WTC11 (cell line): ENCODE measurements at regions not wholly inside any gene's neighbourhood (a gene's known extent, or its start where the extent isn't known, plus 50 kb on each side); places are given as distances from the start of the nearest gene placed in this dataset.
"Not testable (repeated sequence)": the region's sequence is repeated elsewhere in the genome, so short reads cannot be mapped to it uniquely, and the experiment has no call there.

Source experiments
- GABPB1 ChIP-seq: sonication (generic); formaldehyde crosslinking; IDR thresholded peaks from 2 replicates; pipeline ENCODE4 v1.8.1; 2023; ENCODE audit warnings: mild to moderate bottlenecking, missing genetic modification reagents
- TEAD4 ChIP-seq: sonication (generic); formaldehyde crosslinking; IDR thresholded peaks from 2 replicates; pipeline ENCODE4 v1.8.0; 2022; ENCODE audit warnings: mild to moderate bottlenecking, missing genetic modification reagents
- TF ChIP-seq, protein P1 (sequence below): sonication (generic); formaldehyde crosslinking; IDR thresholded peaks from 2 replicates; pipeline ENCODE4 v1.8.0; 2022; ENCODE audit warnings: mild to moderate bottlenecking, missing genetic modification reagents
- TF ChIP-seq, protein P2 (sequence below): fragments of 200-600 bp; IDR thresholded peaks from 2 replicates; pipeline ENCODE4 v1.8.0; 2022; ENCODE audit warnings: antibody characterized with exemption

DNA sequence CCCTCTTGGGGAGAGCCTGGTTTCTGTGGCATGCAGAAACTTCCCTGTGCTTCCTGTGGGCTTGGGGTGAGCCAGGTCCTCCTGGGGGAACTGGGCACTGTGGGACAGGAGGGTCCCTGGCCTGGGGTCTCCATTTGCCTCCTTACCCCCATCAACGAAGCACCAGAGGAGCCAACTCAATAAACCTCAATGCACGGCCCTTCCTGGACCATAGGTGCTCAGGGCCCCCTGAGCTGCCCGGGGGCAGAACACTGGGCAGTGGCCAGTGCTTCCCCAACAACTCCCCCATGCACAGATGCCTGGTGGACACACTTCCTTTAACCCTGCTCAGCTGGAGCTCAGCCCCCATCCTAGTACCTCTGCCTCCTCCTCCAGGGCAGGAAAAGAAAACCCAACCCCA, 214.7 kb downstream of the POTEG start:
- TF ChIP-seq, protein P1, sequence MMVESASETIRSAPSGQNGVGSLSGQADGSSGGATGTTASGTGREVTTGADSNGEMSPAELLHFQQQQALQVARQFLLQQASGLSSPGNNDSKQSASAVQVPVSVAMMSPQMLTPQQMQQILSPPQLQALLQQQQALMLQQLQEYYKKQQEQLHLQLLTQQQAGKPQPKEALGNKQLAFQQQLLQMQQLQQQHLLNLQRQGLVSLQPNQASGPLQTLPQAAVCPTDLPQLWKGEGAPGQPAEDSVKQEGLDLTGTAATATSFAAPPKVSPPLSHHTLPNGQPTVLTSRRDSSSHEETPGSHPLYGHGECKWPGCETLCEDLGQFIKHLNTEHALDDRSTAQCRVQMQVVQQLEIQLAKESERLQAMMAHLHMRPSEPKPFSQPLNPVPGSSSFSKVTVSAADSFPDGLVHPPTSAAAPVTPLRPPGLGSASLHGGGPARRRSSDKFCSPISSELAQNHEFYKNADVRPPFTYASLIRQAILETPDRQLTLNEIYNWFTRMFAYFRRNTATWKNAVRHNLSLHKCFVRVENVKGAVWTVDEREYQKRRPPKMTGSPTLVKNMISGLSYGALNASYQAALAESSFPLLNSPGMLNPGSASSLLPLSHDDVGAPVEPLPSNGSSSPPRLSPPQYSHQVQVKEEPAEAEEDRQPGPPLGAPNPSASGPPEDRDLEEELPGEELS (CRISPR knock-in tag) = not testable (repeated sequence)
- not testable (repeated sequence) for TF ChIP-seq GABPB1, TEAD4
- TF ChIP-seq, protein P2, sequence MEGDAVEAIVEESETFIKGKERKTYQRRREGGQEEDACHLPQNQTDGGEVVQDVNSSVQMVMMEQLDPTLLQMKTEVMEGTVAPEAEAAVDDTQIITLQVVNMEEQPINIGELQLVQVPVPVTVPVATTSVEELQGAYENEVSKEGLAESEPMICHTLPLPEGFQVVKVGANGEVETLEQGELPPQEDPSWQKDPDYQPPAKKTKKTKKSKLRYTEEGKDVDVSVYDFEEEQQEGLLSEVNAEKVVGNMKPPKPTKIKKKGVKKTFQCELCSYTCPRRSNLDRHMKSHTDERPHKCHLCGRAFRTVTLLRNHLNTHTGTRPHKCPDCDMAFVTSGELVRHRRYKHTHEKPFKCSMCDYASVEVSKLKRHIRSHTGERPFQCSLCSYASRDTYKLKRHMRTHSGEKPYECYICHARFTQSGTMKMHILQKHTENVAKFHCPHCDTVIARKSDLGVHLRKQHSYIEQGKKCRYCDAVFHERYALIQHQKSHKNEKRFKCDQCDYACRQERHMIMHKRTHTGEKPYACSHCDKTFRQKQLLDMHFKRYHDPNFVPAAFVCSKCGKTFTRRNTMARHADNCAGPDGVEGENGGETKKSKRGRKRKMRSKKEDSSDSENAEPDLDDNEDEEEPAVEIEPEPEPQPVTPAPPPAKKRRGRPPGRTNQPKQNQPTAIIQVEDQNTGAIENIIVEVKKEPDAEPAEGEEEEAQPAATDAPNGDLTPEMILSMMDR = not testable (repeated sequence)
